Astrocyte of the spinal cord (primary cell): ENCODE measurements at regions not wholly inside any gene's neighbourhood (a gene's known extent, or its start where the extent isn't known, plus 50 kb on each side); places are given as distances from the start of the nearest gene placed in this dataset.
"Not testable (repeated sequence)": the region's sequence is repeated elsewhere in the genome, so short reads cannot be mapped to it uniquely, and the experiment has no call there.

Source experiments
- DNase-seq: peaks from one replicate; pipeline ENCODE4 v3.0.0; 2011; ENCODE audit warnings: low read depth, low spot score
- H3K4me3 ChIP-seq: 2 replicates; pipeline ENCODE4 v1.5.1; 2011; ENCODE audit warnings: low read depth, mild to moderate bottlenecking, low read length, moderate library complexity
- in situ Hi-C: cut with HindIII; loops from 2 replicates; pipeline ENCODE4 v1.10.0; 2017; ENCODE audit warnings: low sequenced_read_pairs
- TF ChIP-seq, protein P1 (sequence below): IDR thresholded peaks from 2 replicates; pipeline ENCODE4 v1.5.1; 2012; ENCODE audit warnings: low read depth, mild to moderate bottlenecking, low read length, inconsistent platforms

DNA sequence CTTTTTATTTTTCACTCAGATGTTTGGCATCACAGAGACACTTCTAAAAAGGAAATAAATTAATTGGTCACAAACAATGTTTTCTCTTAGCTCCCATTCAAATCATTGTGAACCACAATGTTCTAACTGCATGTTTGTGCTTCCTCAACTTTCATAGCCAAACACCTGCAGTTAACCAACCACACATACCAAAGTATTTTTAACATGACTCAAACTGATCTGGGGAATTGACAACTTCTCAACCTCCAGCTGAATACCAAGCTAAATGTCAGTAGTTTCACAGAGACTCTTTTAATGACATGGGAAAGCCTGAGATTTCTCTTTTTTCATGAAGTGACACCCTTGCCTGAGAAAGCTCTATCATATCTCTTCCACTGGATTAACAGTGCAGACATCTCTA lies 217.9 kb upstream of the MME start:
- no peak overlapping the region for H3K4me3 ChIP-seq
- TF ChIP-seq, protein P1, sequence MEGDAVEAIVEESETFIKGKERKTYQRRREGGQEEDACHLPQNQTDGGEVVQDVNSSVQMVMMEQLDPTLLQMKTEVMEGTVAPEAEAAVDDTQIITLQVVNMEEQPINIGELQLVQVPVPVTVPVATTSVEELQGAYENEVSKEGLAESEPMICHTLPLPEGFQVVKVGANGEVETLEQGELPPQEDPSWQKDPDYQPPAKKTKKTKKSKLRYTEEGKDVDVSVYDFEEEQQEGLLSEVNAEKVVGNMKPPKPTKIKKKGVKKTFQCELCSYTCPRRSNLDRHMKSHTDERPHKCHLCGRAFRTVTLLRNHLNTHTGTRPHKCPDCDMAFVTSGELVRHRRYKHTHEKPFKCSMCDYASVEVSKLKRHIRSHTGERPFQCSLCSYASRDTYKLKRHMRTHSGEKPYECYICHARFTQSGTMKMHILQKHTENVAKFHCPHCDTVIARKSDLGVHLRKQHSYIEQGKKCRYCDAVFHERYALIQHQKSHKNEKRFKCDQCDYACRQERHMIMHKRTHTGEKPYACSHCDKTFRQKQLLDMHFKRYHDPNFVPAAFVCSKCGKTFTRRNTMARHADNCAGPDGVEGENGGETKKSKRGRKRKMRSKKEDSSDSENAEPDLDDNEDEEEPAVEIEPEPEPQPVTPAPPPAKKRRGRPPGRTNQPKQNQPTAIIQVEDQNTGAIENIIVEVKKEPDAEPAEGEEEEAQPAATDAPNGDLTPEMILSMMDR = no peak
- in situ Hi-C loops = no loop called here
- DNase-seq = peak; percentile 78

DNA sequence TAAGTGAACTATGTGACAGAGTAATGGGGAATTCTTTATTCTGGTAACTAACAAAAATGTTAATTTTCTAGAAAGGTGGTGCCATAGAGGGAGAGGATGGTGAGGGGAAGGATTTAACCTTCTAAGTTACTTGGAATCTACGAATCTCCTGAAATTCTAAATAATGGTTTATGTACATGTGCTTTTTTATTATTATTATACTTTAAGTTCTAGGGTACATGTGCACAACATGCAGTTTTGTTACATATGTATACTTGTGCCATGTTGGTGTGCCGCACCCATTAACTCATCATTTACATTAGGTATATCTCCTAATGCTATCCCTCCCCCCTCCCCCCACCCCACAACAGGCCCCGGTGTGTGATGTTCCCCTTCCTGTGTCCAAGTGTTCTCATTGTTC lies 227.1 kb upstream of the MME start:
- H3K4me3 ChIP-seq, DNase-seq, in situ Hi-C loops: not testable (repeated sequence)

DNA sequence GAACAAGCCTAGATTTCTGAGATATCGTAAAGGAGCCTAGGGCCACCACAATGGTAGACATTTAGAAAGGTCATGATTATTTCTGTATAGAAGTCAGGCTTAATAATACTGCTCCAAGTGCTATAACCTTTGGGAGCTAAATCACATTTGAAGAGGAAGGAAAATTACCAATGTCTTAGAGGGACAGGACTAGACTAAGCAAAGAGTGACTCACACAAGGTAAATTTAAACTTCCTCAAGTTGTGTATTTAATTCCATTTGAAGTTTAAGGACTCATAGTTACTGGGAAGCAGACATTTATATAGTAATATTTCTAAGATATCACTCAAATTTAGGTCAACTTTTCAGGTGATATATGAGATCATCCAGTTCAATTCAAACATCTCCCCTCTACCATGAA lies 227.6 kb upstream of the MME start:
- no peak overlapping the region for H3K4me3 ChIP-seq
- TF ChIP-seq, protein P1 = no peak
- in situ Hi-C loops = no loop called here
- no peak for DNase-seq

DNA sequence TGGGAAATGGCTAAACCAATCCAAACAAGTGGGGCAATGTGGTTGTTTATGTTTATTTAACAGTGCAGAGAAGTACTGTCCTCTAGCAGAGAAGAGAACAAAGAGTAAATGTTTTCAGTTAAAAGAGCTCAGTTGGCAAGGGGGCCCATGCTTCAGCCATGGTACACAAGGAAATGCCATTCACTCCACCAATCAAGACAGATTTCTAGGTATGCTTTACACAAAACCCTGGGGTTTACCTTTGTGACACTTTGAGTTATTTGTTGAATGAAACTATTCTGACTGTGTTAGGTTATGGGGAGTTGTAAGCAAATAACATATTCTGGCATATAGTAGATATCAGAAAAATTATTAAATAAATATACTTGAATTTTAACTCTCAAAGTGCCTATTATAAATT lies 228.5 kb upstream of the MME start:
- no peak overlapping the region for H3K4me3 ChIP-seq
- TF ChIP-seq, protein P1 = no peak
- in situ Hi-C loops = no loop called here
- no peak for DNase-seq

DNA sequence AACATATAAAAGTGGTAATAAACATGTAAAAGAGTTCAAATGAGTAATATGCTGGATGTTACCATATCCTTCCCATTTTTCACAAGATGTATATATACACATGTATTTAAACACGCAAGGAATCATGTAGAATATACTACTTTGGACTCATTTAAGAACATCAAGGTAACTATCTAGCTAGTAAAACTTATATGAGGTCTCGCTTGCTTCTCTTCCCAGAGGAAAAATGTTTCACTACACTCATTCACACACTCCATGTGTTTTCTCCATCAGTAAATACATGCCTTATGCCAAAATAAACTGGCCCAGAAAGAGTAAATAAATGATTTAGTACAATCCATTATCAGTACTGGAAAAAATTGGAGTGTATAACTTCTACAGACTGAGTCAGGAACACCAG lies 229.2 kb upstream of the MME start:
- in situ Hi-C loops = no loop called here
- no peak for DNase-seq
- TF ChIP-seq, protein P1 = no peak
- H3K4me3 ChIP-seq = no peak overlapping the region

DNA sequence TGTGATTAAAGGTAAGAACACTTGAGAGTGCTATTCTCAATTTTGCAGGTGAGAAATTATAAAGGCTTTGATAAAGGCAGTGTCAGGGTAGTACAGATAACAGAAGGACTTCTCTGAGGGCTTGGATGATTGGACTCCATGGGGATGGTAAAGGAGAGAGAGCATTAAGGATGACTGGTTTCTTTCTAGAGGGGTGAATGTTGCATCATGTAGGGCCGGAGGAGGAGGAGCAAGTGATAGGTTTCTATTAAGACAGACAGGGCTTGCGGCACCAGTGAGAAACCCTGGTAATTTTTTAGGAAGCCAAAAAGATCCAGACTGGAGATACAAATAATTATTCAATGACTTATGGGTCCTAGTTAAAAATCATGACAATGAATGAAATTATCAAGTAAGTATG lies 230.7 kb upstream of the MME start:
- no peak overlapping the region for H3K4me3 ChIP-seq
- in situ Hi-C loops = no loop called here
- DNase-seq = no peak
- TF ChIP-seq, protein P1 = no peak

GRCh38 chr3:154844863-154845262 lies 235.3 kb upstream of the MME start:
- in situ Hi-C loops = no loop called here
- H3K4me3 ChIP-seq = no peak overlapping the region
- DNase-seq = no peak
- TF ChIP-seq, protein P1 = no peak
